GM10266 (cell line): ENCODE measurements at regions not wholly inside any gene's neighbourhood (a gene's known extent, or its start where the extent isn't known, plus 50 kb on each side); places are given as distances from the start of the nearest gene placed in this dataset.

Source experiments
- DNase-seq: peaks from one replicate; pipeline ENCODE4 v3.0.0; 2012; ENCODE audit errors: extremely low spot score
- TF ChIP-seq, protein P1 (sequence below): IDR thresholded peaks from 2 replicates; pipeline ENCODE4 v1.5.1; 2012; ENCODE audit warnings: mild to moderate bottlenecking, low read depth; ENCODE audit not compliant: control insufficient read depth, insufficient read depth; ENCODE audit errors: missing control alignments

DNA sequence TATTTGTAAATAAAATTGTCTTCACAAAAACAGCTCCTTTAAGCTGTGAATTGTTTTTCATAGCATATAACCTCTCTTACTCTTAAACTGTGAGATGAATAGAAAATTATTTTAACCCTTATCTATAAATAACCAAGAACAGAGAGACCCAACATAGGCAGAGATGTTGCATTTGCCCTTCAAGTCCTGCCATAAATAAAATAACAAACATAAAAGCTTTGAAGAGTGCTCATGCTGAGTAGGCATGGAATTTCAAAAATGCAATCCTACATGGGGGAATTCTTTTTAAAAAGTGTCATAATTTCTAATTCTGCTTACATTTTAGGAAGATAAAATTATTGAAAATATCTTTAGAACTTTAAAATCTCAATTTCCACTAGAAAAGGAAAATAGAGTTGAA is 124.1 kb upstream of the FERD3L start:
- DNase-seq = no peak
- TF ChIP-seq, protein P1, sequence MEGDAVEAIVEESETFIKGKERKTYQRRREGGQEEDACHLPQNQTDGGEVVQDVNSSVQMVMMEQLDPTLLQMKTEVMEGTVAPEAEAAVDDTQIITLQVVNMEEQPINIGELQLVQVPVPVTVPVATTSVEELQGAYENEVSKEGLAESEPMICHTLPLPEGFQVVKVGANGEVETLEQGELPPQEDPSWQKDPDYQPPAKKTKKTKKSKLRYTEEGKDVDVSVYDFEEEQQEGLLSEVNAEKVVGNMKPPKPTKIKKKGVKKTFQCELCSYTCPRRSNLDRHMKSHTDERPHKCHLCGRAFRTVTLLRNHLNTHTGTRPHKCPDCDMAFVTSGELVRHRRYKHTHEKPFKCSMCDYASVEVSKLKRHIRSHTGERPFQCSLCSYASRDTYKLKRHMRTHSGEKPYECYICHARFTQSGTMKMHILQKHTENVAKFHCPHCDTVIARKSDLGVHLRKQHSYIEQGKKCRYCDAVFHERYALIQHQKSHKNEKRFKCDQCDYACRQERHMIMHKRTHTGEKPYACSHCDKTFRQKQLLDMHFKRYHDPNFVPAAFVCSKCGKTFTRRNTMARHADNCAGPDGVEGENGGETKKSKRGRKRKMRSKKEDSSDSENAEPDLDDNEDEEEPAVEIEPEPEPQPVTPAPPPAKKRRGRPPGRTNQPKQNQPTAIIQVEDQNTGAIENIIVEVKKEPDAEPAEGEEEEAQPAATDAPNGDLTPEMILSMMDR = no peak

DNA sequence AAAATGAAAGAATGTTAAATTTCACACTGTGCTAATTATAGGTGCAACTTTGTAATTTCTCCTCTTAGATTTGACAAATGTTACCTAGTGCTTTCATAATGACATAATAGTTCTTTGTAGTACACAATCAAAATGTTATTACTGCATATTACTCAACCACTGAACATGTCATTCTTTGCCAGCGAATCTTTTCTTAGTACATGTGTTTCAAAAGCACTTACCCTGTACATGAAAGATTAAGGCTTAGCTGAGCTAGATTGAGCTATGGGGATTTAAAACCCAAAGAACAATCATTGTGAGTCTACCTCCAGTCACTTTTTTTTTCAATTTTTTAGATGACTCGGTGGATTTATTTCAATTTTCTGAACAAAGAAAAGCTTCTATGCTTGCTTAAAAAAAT is 123.5 kb upstream of the FERD3L start:
- TF ChIP-seq, protein P1 = no peak
- no peak for DNase-seq

DNA sequence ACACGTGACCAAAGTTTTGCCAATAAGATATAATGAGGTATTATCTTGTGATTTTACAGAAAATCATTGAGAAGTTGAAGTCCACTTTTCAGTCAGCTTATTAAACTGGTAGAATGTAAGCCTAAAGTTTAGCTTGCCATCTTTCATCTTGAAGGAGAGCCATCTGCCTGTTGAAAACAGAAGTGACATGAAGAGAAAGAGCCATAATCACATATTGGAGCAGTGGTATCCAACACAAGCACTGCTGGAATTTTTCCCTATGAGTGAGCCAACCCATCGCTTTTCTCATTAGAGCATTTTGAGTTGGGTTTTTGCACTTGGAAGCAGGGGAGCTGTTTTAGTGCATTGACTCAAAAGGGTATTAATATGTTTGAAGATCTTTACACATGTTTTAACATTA is 117.6 kb upstream of the FERD3L start:
- TF ChIP-seq, protein P1 = no peak

DNA sequence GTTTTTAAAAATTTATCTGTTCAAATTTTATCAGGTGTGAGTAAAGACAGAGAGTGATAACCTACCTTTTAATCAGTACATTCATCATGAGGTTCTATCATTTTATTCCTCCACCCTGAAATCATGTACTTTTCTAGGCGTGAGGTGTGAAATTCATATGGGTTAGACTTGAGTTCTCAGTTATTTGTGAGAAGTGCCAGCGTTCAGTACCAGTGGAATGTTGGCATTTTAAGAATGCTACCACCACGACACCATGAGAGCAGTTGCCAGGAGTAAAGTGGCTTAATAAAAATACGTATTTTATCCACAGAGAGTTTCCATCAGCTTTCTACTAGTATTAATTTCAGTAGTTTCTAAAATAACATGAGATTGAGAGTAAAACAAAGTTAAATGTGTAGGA is 104.1 kb upstream of the FERD3L start:
- TF ChIP-seq, protein P1 = no peak
- no peak for DNase-seq

More for the DNA sequence above, 117.6 kb upstream of the FERD3L start:
- no peak for DNase-seq

DNA sequence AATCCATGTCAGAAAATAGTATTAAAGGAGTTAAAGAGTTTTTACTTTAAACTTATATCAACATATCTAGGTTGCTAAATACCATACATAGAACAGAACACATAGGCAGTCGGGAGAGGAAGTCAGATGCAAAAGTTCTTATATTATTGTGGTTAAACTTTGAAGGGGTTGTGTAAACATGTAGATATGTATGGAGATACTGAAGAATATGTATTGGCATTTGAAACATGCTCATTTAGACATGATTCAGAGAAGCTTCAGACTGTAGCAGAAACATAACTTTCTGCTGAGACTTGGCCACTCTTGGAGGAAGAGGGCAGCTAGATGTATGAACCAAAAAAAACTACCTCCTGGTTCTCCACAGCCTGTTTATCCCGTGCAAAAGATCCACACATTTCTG is 103.5 kb upstream of the FERD3L start:
- DNase-seq = no peak

DNA sequence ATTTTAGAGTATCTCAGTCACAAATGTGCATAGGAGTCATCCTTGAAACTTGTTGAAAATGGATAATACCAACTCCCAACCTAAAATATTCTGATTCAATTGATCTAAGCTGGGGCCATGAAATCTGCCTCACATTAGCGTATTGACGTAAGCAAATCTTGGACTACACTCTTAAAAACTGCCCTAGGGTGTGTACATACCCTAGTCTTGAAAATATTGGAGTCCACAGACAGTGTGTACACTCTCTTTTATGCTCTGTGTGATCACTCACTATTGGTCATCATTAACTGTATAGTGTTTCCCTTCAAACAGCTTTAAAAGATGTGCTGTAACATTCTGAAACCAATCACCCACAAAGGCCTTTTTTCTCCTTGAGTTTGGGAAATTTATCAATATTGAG is 102.9 kb upstream of the FERD3L start:
- DNase-seq = no peak
- TF ChIP-seq, protein P1 = no peak

More for the DNA sequence above, 103.5 kb upstream of the FERD3L start:
- TF ChIP-seq, protein P1 = no peak

DNA sequence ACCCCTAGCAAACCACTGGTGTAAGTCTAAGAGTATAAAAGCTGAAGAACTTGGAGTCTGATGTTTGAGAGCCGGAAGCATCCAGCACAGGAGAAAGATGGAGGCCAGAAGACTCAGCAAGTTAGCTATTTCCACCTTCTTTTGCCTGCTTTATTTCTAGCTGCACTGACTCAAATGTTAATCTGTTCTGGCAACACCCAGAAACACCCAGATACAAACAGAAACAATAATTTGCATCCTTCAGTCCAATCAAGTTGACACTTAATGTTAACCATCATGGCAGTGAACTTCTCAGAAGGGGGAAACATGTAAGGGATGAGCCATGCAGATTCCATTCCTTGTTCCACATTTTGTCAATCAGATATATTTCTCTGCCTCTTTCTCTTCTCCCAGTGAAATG is 101.8 kb upstream of the FERD3L start:
- DNase-seq = no peak
- TF ChIP-seq, protein P1 = no peak

DNA sequence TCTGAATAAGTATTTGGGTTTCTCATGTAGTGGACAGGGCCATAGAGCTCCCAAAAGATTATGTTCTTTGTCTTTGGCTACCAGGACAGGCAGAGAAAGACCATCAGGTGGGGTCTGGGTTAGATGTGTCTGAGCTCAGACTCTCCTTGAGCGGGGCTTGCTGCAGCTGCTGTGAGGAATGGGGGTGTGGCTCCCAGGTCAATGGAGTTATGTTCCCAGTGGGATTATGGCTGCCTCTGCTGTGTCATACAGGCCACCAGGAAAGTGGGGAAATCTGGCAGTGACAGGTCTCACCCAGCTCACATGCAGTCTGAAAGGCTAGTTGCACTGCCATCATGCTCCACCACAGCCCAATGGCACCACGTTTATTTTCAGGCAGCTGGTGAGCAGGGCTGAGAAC is 97.0 kb upstream of the FERD3L start:
- DNase-seq = no peak
- TF ChIP-seq, protein P1 = no peak
